NT2/D1 (cell line): ENCODE measurements at regions not wholly inside any gene's neighbourhood (a gene's known extent, or its start where the extent isn't known, plus 50 kb on each side); places are given as distances from the start of the nearest gene placed in this dataset.

ENCODE experiments used
- SUZ12 ChIP-seq: IDR thresholded peaks from 2 replicates; pipeline ENCODE4 v1.6.1; 2011; ENCODE audit not compliant: insufficient read length, insufficient read depth; ENCODE audit errors: extremely low read depth
- YY1 ChIP-seq: IDR thresholded peaks from 2 replicates; pipeline ENCODE4 v1.6.1; 2011; ENCODE audit not compliant: insufficient read length, insufficient read depth
- ZNF274 ChIP-seq: IDR thresholded peaks from 2 replicates; pipeline ENCODE4 v1.6.1; 2011; ENCODE audit warnings: mild to moderate bottlenecking, low read depth, low read length

- TF ChIP-seq YY1 (no peak), ZNF274 (no peak), SUZ12 (no peak)
These were observed 260.2 kb upstream of the UBASH3B start for GRCh38 chr11:122395282-122395681.
